WTC11 (cell line): ENCODE measurements at regions not wholly inside any gene's neighbourhood (a gene's known extent, or its start where the extent isn't known, plus 50 kb on each side); places are given as distances from the start of the nearest gene placed in this dataset.

Source experiments
- ATAC-seq: fragments of 200-7000 bp; cut with Tn5 transposase; 2 replicates; pipeline ENCODE4 v1.10.0; 2021; ENCODE audit warnings: mild to moderate bottlenecking, moderate library complexity
- CTCF ChIA-PET: fragments of 300-600 bp; sonication (Branson Sonifier 250); formaldehyde crosslinking; loops from one replicate; lab custom pipeline; 2021; ENCODE audit warnings: antibody characterized with exemption; lab: Charles Lee
- POLR2A ChIA-PET: fragments of 350-600 bp; sonication (Branson Sonifier 250); formaldehyde crosslinking; loops from one replicate; lab custom pipeline; 2021; ENCODE audit warnings: antibody characterized with exemption; lab: Charles Lee
- DNase-seq: peaks from one replicate; pipeline ENCODE4 v3.0.0; 2021; ENCODE audit warnings: low spot score
- H3K27ac Mint-ChIP-seq: 2 replicates; pipeline ENCODE4 v1.8.0; 2021; ENCODE audit warnings: mixed read lengths
- H3K27me3 Mint-ChIP-seq: 2 replicates; pipeline ENCODE4 v1.8.0; 2021; ENCODE audit warnings: low read depth, mild to moderate bottlenecking, moderate library complexity, mixed read lengths
- H3K36me3 Mint-ChIP-seq: 2 replicates; pipeline ENCODE4 v1.8.0; 2021; ENCODE audit warnings: mixed read lengths
- H3K4me1 Mint-ChIP-seq: 2 replicates; pipeline ENCODE4 v1.8.0; 2022; ENCODE audit warnings: mixed read lengths
- H3K4me3 Mint-ChIP-seq: 2 replicates; pipeline ENCODE4 v1.8.0; 2021; ENCODE audit warnings: mild to moderate bottlenecking, moderate library complexity, mixed read lengths
- H3K9me3 Mint-ChIP-seq: 2 replicates; pipeline ENCODE4 v1.8.0; 2021; ENCODE audit warnings: mixed read lengths
- ATF1 ChIP-seq: sonication (generic); formaldehyde crosslinking; IDR thresholded peaks from 2 replicates; pipeline ENCODE4 v1.8.1; 2023; ENCODE audit warnings: mild to moderate bottlenecking, moderate library complexity, missing genetic modification reagents
- CBFB ChIP-seq: sonication (generic); formaldehyde crosslinking; IDR thresholded peaks from 2 replicates; pipeline ENCODE4 v1.8.1; 2022; ENCODE audit warnings: mild to moderate bottlenecking, low read depth, missing genetic modification reagents
- E2F4 ChIP-seq: sonication (generic); formaldehyde crosslinking; IDR thresholded peaks from 2 replicates; pipeline ENCODE4 v1.8.1; 2022; ENCODE audit warnings: low read depth, mild to moderate bottlenecking, moderate library complexity, missing genetic modification reagents, borderline replicate concordance
- E2F5 ChIP-seq: sonication (generic); formaldehyde crosslinking; IDR thresholded peaks from 2 replicates; pipeline ENCODE4 v1.8.1; 2022; ENCODE audit warnings: mild to moderate bottlenecking, moderate library complexity, missing genetic modification reagents
- EMX1 ChIP-seq: fragments of 250-450 bp; sonication (Bioruptor Pico); IDR thresholded peaks from 2 replicates; pipeline ENCODE4 v1.8.0; 2021; ENCODE audit warnings: mild to moderate bottlenecking
- FOXK1 ChIP-seq: sonication (generic); formaldehyde crosslinking; IDR thresholded peaks from 2 replicates; pipeline ENCODE4 v1.8.0; 2022; ENCODE audit warnings: mild to moderate bottlenecking, moderate library complexity, missing genetic modification reagents
- HMGXB4 ChIP-seq: sonication (generic); formaldehyde crosslinking; IDR thresholded peaks from 2 replicates; pipeline ENCODE4 v1.8.1; 2023; ENCODE audit warnings: mild to moderate bottlenecking, moderate library complexity, missing genetic modification reagents
- JAZF1 ChIP-seq: fragments of 250-450 bp; sonication (Bioruptor Pico); IDR thresholded peaks from 2 replicates; pipeline ENCODE4 v1.9.0; 2021; ENCODE audit warnings: moderate library complexity, mild to moderate bottlenecking, inconsistent platforms
- TEAD1 ChIP-seq: sonication (generic); formaldehyde crosslinking; IDR thresholded peaks from 2 replicates; pipeline ENCODE4 v1.8.0; 2022; ENCODE audit warnings: mild to moderate bottlenecking, missing genetic modification reagents
- ZNF423 ChIP-seq: fragments of 250-450 bp; sonication (Bioruptor Pico); IDR thresholded peaks from 2 replicates; pipeline ENCODE4 v2.1.2; 2022; ENCODE audit warnings: mild to moderate bottlenecking, moderate library complexity
- ZNF425 ChIP-seq: fragments of 250-450 bp; sonication (Bioruptor Pico); conservative IDR thresholded peaks from 2 replicates; pipeline ENCODE4 v1.9.0; 2021; ENCODE audit warnings: mild to moderate bottlenecking
- ZNF512 ChIP-seq: sonication (generic); formaldehyde crosslinking; IDR thresholded peaks from 2 replicates; pipeline ENCODE4 v1.8.1; 2022; ENCODE audit warnings: missing genetic modification reagents, borderline replicate concordance
- TF ChIP-seq, protein P1 (sequence below): fragments of 250-450 bp; sonication (Bioruptor Pico); IDR thresholded peaks from 2 replicates; pipeline ENCODE4 v1.9.0; 2021; ENCODE audit warnings: mild to moderate bottlenecking
- TF ChIP-seq, protein P2 (sequence below): fragments of 200-600 bp; IDR thresholded peaks from 2 replicates; pipeline ENCODE4 v1.8.0; 2022; ENCODE audit warnings: antibody characterized with exemption
- TF ChIP-seq, protein P3 (sequence below): sonication (generic); formaldehyde crosslinking; IDR thresholded peaks from 2 replicates; pipeline ENCODE4 v1.8.0; 2023; ENCODE audit warnings: mild to moderate bottlenecking, missing genetic modification reagents
- TF ChIP-seq, protein P4 (sequence below): sonication (generic); formaldehyde crosslinking; IDR thresholded peaks from 2 replicates; pipeline ENCODE4 v1.8.0; 2022; ENCODE audit warnings: mild to moderate bottlenecking, missing genetic modification reagents

- TF ChIP-seq, protein P1, sequence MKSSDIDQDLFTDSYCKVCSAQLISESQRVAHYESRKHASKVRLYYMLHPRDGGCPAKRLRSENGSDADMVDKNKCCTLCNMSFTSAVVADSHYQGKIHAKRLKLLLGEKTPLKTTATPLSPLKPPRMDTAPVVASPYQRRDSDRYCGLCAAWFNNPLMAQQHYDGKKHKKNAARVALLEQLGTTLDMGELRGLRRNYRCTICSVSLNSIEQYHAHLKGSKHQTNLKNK = no peak
Measured at GRCh38 chr5:133702791-133703770, 90.7 kb upstream of the FSTL4 start (continued).

DNA sequence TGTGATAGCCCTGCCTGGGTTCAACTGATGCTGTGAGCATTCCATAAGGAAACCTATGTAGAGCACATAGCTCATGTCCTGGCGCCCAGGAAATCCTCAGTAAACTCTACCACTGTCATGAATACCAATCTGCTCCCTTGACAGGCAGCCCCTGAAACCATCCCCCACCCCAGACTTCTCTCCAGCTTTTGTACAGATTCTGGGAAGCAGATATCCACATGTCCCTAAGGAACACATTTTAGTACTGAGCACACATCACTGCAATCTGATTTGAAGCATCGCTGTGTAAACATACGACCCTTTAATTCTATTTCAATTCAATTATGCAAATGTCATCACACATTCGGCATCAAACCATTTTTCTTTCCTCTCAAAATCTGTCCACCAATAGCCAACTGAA is 89.5 kb upstream of the FSTL4 start:
- Mint-ChIP-seq H3K27me3 (no peaks in the 10 kb centered on the region), H3K4me1 (peaks cover 4% of the 10 kb centered on the region; the same call in 1 of the 2 replicates)
- CTCF ChIA-PET = no interaction called here
- no peak for TF ChIP-seq HMGXB4 (CRISPR knock-in tag)
- TF ChIP-seq, all 79 proteins: peak for 0
- POLR2A ChIA-PET = no interaction called here
- ATAC-seq (no peak), DNase-seq (no peak)
- Mint-ChIP-seq H3K36me3 (no peaks in the 10 kb centered on the region), H3K9me3 (peaks cover 7% of the 10 kb centered on the region), H3K4me3 (no peak overlapping the region), H3K27ac (no peak overlapping the region)

DNA sequence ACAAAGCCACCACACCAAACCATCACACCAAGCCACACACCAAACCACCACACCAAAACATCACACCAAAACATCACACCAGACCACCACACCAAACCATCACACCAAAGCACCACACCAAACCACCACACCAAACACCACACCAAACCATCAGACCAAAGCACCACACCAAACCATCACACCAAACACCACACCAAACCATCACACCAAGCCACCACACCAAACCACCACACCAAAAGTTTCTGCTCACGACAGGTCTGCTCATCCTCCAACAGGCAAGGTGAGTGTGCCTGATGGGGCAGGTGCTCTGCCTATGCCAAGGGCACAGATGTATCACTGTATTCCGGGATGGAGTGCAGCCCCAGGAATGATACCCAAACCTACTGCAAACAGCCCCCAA is 87.9 kb upstream of the FSTL4 start:
- H3K36me3 Mint-ChIP-seq = no peaks in the 10 kb centered on the region
- DNase-seq (no peak), ATAC-seq (no peak)
- ChIA-PET CTCF (no interaction called here), POLR2A (no interaction called here)
- H3K9me3 Mint-ChIP-seq = peaks cover 7% of the 10 kb centered on the region
- H3K27me3 Mint-ChIP-seq = no peaks in the 10 kb centered on the region; the same call in 1 of the 2 replicates
- peak overlapping the region; percentile 2; the same call in 1 of the 2 replicates for H3K27ac Mint-ChIP-seq
- H3K4me1 Mint-ChIP-seq = peaks cover 4% of the 10 kb centered on the region; the same call in 1 of the 2 replicates
- H3K4me3 Mint-ChIP-seq = no peak overlapping the region
- no peak for TF ChIP-seq ZNF423
- TF ChIP-seq, protein P2, sequence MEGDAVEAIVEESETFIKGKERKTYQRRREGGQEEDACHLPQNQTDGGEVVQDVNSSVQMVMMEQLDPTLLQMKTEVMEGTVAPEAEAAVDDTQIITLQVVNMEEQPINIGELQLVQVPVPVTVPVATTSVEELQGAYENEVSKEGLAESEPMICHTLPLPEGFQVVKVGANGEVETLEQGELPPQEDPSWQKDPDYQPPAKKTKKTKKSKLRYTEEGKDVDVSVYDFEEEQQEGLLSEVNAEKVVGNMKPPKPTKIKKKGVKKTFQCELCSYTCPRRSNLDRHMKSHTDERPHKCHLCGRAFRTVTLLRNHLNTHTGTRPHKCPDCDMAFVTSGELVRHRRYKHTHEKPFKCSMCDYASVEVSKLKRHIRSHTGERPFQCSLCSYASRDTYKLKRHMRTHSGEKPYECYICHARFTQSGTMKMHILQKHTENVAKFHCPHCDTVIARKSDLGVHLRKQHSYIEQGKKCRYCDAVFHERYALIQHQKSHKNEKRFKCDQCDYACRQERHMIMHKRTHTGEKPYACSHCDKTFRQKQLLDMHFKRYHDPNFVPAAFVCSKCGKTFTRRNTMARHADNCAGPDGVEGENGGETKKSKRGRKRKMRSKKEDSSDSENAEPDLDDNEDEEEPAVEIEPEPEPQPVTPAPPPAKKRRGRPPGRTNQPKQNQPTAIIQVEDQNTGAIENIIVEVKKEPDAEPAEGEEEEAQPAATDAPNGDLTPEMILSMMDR = no peak
- TF ChIP-seq, protein P3, sequence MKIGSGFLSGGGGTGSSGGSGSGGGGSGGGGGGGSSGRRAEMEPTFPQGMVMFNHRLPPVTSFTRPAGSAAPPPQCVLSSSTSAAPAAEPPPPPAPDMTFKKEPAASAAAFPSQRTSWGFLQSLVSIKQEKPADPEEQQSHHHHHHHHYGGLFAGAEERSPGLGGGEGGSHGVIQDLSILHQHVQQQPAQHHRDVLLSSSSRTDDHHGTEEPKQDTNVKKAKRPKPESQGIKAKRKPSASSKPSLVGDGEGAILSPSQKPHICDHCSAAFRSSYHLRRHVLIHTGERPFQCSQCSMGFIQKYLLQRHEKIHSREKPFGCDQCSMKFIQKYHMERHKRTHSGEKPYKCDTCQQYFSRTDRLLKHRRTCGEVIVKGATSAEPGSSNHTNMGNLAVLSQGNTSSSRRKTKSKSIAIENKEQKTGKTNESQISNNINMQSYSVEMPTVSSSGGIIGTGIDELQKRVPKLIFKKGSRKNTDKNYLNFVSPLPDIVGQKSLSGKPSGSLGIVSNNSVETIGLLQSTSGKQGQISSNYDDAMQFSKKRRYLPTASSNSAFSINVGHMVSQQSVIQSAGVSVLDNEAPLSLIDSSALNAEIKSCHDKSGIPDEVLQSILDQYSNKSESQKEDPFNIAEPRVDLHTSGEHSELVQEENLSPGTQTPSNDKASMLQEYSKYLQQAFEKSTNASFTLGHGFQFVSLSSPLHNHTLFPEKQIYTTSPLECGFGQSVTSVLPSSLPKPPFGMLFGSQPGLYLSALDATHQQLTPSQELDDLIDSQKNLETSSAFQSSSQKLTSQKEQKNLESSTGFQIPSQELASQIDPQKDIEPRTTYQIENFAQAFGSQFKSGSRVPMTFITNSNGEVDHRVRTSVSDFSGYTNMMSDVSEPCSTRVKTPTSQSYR (CRISPR knock-in tag) = no peak
- TF ChIP-seq, protein P4, sequence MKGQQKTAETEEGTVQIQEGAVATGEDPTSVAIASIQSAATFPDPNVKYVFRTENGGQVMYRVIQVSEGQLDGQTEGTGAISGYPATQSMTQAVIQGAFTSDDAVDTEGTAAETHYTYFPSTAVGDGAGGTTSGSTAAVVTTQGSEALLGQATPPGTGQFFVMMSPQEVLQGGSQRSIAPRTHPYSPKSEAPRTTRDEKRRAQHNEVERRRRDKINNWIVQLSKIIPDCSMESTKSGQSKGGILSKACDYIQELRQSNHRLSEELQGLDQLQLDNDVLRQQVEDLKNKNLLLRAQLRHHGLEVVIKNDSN (CRISPR knock-in tag) = no peak
- TF ChIP-seq JAZF1 (CRISPR knock-in tag) = no peak
- TF ChIP-seq E2F4 (CRISPR knock-in tag) = no peak
- TF ChIP-seq ZNF425 (CRISPR knock-in tag) = no peak
- TF ChIP-seq E2F5 = no peak
- TF ChIP-seq FOXK1 (CRISPR knock-in tag) = no peak
- no peak for TF ChIP-seq ZNF512
- no peak for TF ChIP-seq ATF1 (CRISPR knock-in tag)
- TF ChIP-seq EMX1 = no peak
- no peak for TF ChIP-seq TEAD1 (CRISPR knock-in tag)
- TF ChIP-seq, protein P1 = no peak
- no peak for TF ChIP-seq CBFB
